ENCODE measurements at regions not wholly inside any gene's neighbourhood (a gene's known extent, or its start where the extent isn't known, plus 50 kb on each side); places are given as distances from the start of the nearest gene placed in this dataset.

DNA sequence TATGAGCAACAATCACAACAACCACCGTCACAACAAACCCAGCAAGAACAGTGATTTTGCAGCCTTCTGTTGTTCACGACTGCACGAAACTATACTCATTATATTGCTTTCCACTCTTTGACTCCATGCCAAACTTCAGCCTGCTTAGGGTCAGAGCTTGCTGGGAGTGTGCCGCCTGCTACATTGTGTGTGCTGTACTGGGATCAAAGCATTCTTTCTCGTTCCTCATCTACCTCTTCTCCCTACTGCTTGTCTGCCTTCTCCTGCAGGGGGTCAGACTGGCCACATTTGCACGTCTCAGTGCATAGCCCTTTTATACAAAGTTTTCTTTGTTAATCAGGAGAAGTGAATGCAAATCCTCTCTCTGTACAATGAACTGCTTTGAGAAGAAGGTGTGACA, 401.6 kb upstream of the CITED2 start:
- TF ChIP-seq, protein P1, sequence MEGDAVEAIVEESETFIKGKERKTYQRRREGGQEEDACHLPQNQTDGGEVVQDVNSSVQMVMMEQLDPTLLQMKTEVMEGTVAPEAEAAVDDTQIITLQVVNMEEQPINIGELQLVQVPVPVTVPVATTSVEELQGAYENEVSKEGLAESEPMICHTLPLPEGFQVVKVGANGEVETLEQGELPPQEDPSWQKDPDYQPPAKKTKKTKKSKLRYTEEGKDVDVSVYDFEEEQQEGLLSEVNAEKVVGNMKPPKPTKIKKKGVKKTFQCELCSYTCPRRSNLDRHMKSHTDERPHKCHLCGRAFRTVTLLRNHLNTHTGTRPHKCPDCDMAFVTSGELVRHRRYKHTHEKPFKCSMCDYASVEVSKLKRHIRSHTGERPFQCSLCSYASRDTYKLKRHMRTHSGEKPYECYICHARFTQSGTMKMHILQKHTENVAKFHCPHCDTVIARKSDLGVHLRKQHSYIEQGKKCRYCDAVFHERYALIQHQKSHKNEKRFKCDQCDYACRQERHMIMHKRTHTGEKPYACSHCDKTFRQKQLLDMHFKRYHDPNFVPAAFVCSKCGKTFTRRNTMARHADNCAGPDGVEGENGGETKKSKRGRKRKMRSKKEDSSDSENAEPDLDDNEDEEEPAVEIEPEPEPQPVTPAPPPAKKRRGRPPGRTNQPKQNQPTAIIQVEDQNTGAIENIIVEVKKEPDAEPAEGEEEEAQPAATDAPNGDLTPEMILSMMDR (IDR thresholded peaks at IDR 0.05; ENCODE audit: low read length), result no peak
- TF ChIP-seq EZH2 (optimal IDR thresholded peaks at IDR 0.05; ENCODE audit: low read depth, low read length), result no peak
